T47D (cell line): ENCODE measurements at regions not wholly inside any gene's neighbourhood (a gene's known extent, or its start where the extent isn't known, plus 50 kb on each side); places are given as distances from the start of the nearest gene placed in this dataset.
"Not testable (repeated sequence)": the region's sequence is repeated elsewhere in the genome, so short reads cannot be mapped to it uniquely, and the experiment has no call there.

Source experiments
- DNase-seq, 2 experiments: peaks; one replicate each; pipeline versions ENCODE4 v3.0.0 to v3.0.0-alpha.2; 2011 to 2012; ENCODE audit warnings: low read depth in 1 of 2, low spot score in 1 of 2
- JUND ChIP-seq: IDR thresholded peaks from 2 replicates; pipeline ENCODE4 v1.6.1; 2012; ENCODE audit warnings: low read depth
- in situ Hi-C: cut with HindIII; loops from 2 replicates; pipeline ENCODE4 v1.10.0; 2016; ENCODE audit warnings: low sequenced_read_pairs, low pct_unique_long_range_greater_than_20kb

DNA sequence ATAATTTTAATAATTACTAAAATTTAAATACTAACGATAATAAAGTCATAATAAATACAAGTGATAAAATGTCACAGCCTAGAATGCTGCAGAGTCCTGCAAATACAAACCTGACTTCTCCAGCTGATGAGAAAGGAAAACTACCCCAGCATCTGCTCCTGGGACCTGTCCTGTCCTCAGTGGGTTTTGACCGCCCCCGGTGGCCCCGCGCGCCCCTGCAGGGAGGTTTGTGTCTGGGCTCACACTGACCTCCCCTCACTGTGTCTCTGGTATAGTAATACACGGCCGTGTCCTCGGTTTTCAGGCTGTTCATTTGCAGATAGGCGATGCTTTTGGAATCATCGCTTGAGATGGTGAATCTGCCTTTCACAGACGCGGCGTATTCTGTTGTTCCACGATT is 1139.4 kb downstream of the TMEM121 start:
- DNase-seq, result no peak
- TF ChIP-seq JUND, result no peak
- in situ Hi-C loops, result no loop called here

DNA sequence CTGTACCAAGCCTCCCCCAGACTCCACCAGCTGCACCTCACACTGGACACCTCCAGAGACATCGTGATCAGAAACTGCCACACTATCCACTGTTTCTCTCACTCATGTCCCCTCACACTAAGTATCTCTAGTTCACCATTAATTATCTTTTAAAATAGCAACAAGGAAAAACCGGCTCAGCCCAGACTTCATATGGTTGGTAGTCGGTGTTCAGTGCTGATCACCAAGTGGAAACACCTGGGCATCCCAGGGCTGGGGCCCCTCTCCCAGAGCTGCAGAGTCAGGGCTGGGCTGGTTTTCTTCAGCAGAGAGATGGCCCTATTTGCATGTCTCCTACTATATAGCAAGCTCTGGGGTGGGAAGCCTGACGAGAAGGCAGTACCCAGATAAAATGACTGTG is 1140.0 kb downstream of the TMEM121 start:
- DNase-seq, result no peak
- in situ Hi-C loops, result no loop called here
- no peak for TF ChIP-seq JUND

DNA sequence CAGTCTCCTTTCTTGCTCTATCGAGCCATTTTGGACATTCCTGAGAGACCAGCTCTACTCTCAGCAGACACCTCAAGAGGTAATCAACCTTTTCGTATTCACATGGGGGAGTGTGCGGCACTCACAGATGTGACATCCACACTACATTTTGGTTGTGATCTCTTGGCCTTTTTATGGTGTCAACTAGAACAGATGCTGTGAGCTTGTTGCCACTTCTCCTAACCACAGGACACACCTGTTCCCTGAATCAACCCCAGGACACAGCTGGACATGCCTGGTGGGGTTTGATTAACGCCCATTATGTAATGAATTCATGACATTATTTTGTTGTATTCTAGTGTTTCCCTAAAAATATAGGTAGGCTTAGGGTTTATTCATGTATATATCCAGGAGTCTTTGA is 1143.6 kb downstream of the TMEM121 start:
- in situ Hi-C loops, result no loop called here
- no peak for DNase-seq
- TF ChIP-seq JUND, result no peak

DNA sequence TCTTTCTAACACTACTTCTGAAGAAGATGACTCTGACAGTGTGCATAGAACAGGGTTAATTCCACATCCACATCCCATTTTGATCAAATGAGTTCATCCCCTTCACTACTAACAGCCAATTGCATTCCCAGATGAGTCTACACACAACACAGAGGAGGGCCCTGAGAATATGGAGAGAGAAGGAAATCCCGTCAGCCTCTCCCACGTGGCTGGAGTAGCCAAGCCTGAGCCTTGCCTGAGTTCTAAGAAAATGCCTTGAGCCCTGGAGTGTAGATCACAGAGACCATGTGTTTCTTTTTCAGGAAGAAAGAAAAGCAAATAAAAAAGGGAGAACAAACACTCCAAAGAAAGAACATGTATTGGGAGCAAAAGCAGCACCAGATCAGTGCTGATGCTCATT is 1147.7 kb downstream of the TMEM121 start:
- in situ Hi-C loops, DNase-seq: not testable (repeated sequence)

DNA sequence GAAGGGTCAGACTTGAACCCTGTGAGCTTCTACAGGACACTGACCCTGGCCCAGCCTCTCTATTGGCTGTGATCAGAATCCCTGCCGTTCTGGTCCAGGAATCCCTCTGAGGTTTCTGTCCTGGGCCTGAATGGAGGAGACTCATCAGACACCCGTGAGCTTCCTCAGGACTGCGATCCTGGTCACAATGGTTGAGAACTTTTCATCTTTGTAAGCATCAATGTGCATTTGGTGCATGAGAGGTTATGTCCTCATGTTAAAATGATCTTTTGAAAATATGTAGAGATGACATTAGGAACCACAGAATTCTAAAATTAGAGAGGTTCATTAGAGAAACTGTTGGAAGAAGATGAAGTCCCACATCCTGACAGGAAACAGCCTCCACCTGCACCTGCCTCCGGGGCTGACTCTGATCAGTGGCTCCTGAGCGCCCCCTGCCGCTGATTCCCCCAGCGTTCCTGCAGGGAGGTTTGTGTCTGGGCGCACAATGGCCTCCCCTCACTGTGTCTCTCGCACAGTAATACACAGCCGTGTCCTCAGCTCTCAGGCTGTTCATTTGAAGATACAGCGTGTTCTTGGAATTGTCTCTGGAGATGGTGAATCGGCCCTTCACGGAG is 1148.2 kb downstream of the TMEM121 start:
- in situ Hi-C loops, DNase-seq: not testable (repeated sequence)

DNA sequence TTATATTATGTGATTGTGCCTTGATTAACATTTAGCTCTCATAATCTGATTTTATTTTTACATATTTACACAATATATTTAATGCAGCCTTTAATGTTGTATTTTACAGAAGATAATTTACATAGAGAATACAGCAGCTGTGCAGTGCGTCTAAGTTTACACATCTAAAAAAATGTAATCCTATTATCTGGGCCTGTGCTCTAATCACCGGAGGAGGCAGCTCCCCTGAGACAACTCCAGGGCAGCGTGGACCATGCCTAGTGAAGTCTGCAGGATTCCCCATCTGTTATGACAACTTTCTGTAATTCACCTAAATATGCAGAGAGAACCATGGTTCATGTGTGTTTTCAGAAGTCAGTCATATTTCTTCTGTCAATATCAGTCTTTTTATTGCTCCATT is 1149.3 kb downstream of the TMEM121 start:
- in situ Hi-C loops, DNase-seq: not testable (repeated sequence)

DNA sequence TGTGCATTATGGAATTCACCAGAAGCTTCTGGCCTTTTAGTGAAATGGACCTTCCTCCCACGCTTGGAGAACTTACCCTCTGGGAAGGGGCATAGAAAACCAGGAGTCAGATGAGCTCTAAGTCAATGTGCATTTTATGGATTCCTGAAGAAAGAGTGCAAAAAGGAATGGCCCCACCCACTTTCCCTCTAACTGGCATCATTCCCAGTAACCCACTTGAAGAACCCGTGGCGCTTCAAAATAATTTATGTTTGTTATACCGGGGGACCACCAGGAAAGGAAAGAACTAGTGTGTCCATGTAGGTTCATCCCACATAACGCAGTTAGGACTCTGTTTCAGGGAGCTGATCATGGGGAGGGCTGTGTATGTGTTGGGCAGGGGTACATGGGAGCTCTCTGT is 1153.4 kb downstream of the TMEM121 start:
- no peak for DNase-seq
- in situ Hi-C loops, result no loop called here
- TF ChIP-seq JUND, result no peak

DNA sequence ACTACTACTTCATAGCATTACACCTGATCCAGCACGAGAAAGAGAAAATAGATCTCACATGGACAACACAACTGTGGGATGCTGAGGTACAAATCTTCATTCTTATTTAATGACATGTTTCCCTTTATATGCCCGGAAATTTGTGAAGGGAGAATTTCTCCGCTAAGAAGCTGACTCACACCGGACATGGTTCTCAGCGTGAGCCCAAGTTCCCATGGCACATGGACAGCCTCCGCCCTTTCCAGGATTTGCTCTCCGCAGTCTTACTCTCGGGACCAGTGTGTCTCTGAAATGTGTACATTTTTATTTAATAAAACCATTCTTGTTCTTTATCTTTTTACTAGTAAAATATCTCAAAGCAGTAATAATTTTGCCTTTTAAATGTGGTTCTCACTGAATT is 1154.8 kb downstream of the TMEM121 start:
- in situ Hi-C loops, result no loop called here
- TF ChIP-seq JUND, result no peak
- DNase-seq, result no peak

DNA sequence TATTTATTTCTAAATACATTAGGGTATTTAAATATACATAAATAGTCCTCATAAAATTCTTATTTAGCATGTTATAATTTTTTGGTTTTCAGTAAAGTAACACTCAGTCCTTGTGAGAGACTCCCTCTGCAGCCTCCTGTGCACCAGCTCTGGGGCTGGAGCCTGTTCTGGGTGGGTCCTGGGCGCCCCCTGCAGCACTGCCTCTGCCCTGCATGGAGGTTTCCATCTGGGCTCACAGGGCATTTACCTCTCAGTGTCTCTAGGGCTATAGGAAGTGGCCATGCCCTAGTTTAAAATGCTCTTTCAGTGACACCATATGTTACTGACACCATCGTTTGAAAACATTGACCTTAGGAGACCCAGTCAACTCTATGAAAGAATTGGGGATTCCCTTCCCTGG is 1155.2 kb downstream of the TMEM121 start:
- DNase-seq, result no peak
- no peak for TF ChIP-seq JUND
- in situ Hi-C loops, result no loop called here

DNA sequence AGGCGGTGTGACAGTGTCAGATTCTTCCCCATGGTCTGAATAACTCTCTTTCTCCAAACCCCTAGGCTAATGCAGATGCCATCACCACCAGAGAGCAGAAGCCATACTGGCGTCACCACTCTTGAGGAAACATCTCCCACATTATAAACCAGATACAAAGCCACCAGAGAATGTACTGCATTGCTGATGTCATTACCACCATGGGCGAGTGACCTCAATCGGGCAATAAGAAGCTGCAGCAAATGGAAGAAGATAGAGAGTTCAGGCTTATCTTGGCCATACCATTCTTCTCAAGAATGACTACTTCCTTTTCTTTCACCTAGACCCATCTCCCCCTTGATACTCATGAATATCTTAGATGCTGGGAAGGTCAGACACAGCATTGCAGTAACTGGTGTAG is 1157.2 kb downstream of the TMEM121 start:
- no peak for DNase-seq
- in situ Hi-C loops, result no loop called here
- no peak for TF ChIP-seq JUND

DNA sequence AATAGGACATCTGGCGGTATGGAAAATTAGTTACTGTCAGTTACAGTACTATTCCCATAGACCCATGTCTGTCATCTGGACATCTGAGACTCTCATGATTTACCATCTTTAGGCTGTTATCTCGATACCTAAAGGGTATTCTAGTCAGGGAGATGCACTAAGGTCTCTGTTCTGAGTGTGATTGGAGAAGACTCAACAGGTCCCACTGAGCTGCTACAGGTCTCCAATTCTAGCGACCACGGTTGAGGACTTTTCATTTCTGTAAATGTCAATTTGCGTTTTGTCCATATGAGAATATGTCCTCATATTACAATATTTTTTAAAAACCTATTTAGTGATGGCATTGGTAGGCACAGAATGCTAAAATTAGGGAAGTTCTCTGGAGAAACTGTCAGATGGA is 1160.2 kb downstream of the TMEM121 start:
- DNase-seq, result no peak
- no peak for TF ChIP-seq JUND

DNA sequence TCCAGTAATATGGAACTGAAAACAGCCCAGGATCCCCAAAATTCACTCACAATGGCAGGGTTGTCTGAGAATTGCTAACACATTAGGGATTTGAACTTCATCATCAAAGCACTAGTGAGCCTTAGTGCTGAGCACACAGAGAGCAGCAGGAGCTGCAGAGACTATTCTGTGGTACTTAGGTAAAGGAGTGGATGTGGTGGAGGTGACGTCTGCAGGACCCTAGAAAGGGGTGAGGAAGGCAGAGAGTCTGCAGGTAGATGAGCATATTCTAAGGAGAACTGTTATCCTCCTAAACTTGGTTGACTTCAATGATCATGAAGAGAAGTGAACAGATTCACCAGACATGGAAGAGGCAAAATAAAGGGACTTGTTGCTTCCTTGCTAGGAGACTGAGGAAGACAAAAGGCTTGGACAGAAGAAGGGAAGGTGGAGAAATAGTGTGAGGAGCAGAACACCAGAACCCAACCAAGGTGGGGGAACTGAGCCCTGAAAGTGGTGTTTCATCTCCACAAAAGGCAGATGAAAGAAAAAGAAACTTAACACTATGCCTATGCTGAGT is 1164.0 kb downstream of the TMEM121 start:
- TF ChIP-seq JUND, result no peak
- in situ Hi-C loops, result no loop called here
- DNase-seq, result no peak

More for the DNA sequence above, 1160.2 kb downstream of the TMEM121 start:
- in situ Hi-C loops, result no loop called here

DNA sequence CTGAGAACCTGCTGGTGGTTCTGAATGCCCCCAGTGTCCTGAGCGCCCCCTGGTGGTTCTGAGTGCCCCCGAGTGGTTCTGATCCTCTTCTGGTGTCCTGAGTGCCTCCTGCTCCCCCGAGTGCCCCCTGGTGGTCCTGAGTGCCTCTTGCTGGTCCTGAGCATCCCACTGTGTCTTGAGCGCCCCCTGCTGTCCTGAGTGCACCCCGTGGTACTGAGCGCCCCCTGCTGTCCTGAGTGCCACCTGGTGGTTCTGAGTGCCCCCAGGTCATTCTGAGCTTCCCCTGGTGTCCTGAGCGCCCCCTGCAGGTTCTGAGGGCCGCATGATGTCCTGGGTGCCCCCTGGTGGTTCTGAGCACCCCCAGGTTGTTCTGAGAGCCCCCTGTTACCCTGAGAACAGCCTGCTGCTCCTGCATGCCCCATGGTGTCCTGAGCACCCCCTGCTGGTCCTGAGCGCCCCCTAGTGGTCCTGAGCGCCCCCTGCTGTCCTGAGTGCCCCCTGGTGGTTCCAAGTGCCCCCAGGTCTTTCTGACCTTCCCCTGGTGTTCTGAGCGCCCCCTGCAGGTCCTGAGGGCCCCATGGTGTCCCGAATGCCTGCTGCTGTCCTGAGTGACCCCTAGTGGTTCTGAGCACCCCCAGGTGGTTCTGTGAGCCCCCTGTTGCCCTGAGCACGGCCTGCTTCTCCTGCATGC is 1165.4 kb downstream of the TMEM121 start:
- in situ Hi-C loops, result no loop called here
- peak in 1 of 2 experiments; percentile 51 for DNase-seq
- TF ChIP-seq JUND, result no peak
